Body of pancreas (tissue), 4 donors: ENCODE measurements at regions not wholly inside any gene's neighbourhood (a gene's known extent, or its start where the extent isn't known, plus 50 kb on each side); places are given as distances from the start of the nearest gene placed in this dataset.

ENCODE experiments used
- POLR2A ChIP-seq, 3 donors: fragments of 450-650 bp; IDR thresholded peaks; one replicate each; pipeline ENCODE4 v1.6.1; 2016; ENCODE audit warnings: antibody characterized with exemption in 3 of 3, mild to moderate bottlenecking in 2 of 3
- TF ChIP-seq, protein P1 (sequence below), 7 experiments: fragments of 450-650 bp in 4 of 7; fragments of 200-600 bp in 3 of 7; sonication (generic) in 3 of 7; IDR thresholded peaks; one replicate each; pipeline ENCODE4 v1.5.1; 2016 to 2019; ENCODE audit warnings: antibody characterized with exemption in 7 of 7

DNA sequence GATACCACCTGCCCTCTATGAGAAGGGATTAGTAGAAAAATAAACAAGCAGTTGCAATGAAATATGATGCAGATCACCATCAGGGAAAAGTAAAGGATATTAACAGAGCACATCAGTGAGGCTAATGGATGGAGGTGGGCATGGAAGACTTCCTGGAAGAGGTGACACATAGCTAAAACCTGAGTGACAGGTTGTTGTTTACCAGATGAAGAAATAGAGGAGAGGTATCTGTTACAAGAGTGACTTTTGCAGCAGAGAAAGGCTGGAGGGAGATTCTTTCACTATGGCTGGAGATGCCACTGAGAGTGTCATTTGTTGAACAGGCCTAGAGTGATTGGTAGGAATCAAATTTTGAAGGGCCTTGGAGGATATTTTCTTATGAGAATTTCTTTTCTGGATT lies 646.2 kb downstream of the GATA3 start:
- TF ChIP-seq, protein P1, sequence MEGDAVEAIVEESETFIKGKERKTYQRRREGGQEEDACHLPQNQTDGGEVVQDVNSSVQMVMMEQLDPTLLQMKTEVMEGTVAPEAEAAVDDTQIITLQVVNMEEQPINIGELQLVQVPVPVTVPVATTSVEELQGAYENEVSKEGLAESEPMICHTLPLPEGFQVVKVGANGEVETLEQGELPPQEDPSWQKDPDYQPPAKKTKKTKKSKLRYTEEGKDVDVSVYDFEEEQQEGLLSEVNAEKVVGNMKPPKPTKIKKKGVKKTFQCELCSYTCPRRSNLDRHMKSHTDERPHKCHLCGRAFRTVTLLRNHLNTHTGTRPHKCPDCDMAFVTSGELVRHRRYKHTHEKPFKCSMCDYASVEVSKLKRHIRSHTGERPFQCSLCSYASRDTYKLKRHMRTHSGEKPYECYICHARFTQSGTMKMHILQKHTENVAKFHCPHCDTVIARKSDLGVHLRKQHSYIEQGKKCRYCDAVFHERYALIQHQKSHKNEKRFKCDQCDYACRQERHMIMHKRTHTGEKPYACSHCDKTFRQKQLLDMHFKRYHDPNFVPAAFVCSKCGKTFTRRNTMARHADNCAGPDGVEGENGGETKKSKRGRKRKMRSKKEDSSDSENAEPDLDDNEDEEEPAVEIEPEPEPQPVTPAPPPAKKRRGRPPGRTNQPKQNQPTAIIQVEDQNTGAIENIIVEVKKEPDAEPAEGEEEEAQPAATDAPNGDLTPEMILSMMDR (IDR thresholded peaks at IDR 0.05), result no peak
- no peak for TF ChIP-seq POLR2A (IDR thresholded peaks at IDR 0.05)
